ENCODE measurements at regions not wholly inside any gene's neighbourhood (a gene's known extent, or its start where the extent isn't known, plus 50 kb on each side); places are given as distances from the start of the nearest gene placed in this dataset.

GRCh38 chr18:56112013-56112749, 524.2 kb upstream of the TCF4 start:
- DNase-seq (ENCODE audit: low spot score), result no peak
- Histone ChIP-seq H3K9me3 (no peaks in the 10 kb centered on the region), H3K4me3 (no peak overlapping the region), H3K4me1 (replicated peaks) (no peaks in the 10 kb centered on the region), H3K27ac (no peak overlapping the region), H3K27me3 (replicated peaks; ENCODE audit: insufficient read depth) (no peaks in the 10 kb centered on the region), H3K36me3 (no peaks in the 10 kb centered on the region)
- intact Hi-C loops (cut with DNase I), result no loop called here
- TF ChIP-seq CTCF (IDR thresholded peaks at IDR 0.05) (no peak), POLR2AphosphoS5 (IDR thresholded peaks at IDR 0.05) (no peak), POLR2A (IDR thresholded peaks at IDR 0.05) (no peak)
- WGBS, result 65% methylated on average over 6 of the region's 6 CpGs

- no peak for TF ChIP-seq CTCF (IDR thresholded peaks at IDR 0.05)
- no peak for TF ChIP-seq POLR2AphosphoS5 (IDR thresholded peaks at IDR 0.05)
- no peak for TF ChIP-seq POLR2A (IDR thresholded peaks at IDR 0.05)
- intact Hi-C loops (cut with DNase I), result no loop called here
- WGBS, result 96% methylated on average over 5 of the region's 5 CpGs
- H3K27ac ChIP-seq, result no peak overlapping the region
- no peak for DNase-seq (ENCODE audit: low spot score)
- H3K36me3 ChIP-seq, result no peaks in the 10 kb centered on the region
- no peaks in the 10 kb centered on the region for H3K9me3 ChIP-seq
- H3K4me1 ChIP-seq (replicated peaks), result no peaks in the 10 kb centered on the region
- no peaks in the 10 kb centered on the region for H3K27me3 ChIP-seq (replicated peaks; ENCODE audit: insufficient read depth)
- no peak overlapping the region for H3K4me3 ChIP-seq
Measured at GRCh38 chr18:56109757-56110156, 521.8 kb upstream of the TCF4 start.

DNA sequence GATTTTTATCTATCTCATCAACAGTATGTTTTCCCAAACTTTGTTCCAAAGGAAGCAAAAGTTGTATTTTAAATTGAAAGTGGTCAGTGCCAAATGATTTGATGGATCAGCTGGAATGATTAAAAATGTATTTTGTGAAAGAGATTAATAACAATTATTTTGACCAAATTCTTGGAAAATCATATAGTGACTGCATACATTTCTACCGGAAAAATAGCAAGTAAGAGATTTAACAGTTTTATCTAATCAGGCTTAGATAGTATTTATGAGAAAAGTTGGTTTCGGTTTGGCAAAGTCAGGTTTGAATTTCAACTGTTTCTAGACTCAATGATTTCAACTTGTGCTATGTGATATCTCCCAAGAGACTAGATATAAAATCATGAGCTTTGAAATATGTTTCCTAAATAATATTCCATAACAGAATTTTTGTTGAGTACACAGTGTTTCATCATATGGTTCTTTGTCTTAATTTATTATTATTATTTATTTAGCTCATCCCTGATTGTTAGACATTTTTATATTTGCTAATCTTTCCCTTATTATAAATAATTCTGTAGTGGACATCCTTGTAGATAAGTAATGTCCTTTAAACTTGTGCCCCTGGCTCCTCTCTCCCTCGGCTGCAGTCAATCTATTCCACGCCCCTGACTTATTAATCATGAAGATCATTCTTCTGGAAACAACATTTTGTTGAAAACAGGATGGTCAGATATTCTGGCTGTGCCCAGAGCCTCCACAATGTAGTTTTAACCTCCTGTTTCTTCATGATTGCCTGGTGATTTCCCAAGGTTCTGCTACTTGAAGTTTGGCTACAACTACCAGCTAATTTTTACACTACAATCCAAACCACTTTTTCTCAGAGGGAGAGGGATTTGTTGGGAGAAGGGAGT, 520.7 kb upstream of the TCF4 start:
- intact Hi-C loops (cut with DNase I), result no loop called here
- Histone ChIP-seq H3K27me3 (replicated peaks; ENCODE audit: insufficient read depth) (no peaks in the 10 kb centered on the region), H3K4me3 (no peak overlapping the region), H3K36me3 (no peaks in the 10 kb centered on the region), H3K27ac (no peak overlapping the region), H3K4me1 (replicated peaks) (no peaks in the 10 kb centered on the region), H3K9me3 (no peaks in the 10 kb centered on the region)
- no peak for TF ChIP-seq POLR2A (IDR thresholded peaks at IDR 0.05)
- TF ChIP-seq POLR2AphosphoS5 (IDR thresholded peaks at IDR 0.05), result no peak
- no peak for TF ChIP-seq CTCF (IDR thresholded peaks at IDR 0.05)
- 74% methylated on average over 4 of the region's 4 CpGs for WGBS
- no peak for DNase-seq (ENCODE audit: low spot score)

GRCh38 chr18:56107821-56108477, 520.0 kb upstream of the TCF4 start:
- TF ChIP-seq POLR2A (IDR thresholded peaks at IDR 0.05), result no peak
- TF ChIP-seq POLR2AphosphoS5 (IDR thresholded peaks at IDR 0.05), result no peak
- TF ChIP-seq CTCF (IDR thresholded peaks at IDR 0.05), result no peak
- no peak for DNase-seq (ENCODE audit: low spot score)
- Histone ChIP-seq H3K9me3 (no peaks in the 10 kb centered on the region), H3K27ac (no peak overlapping the region), H3K36me3 (no peaks in the 10 kb centered on the region), H3K4me3 (no peak overlapping the region), H3K4me1 (replicated peaks) (no peaks in the 10 kb centered on the region), H3K27me3 (replicated peaks; ENCODE audit: insufficient read depth) (no peaks in the 10 kb centered on the region)
- 33% methylated on average over 5 of the region's 5 CpGs for WGBS
- intact Hi-C loops (cut with DNase I), result no loop called here

All from prostate gland (tissue), 2 donors.